NCI-H748 treated with DMSO at 0.1 percent for 48 hours (cell line): ENCODE measurements at regions not wholly inside any gene's neighbourhood (a gene's known extent, or its start where the extent isn't known, plus 50 kb on each side); places are given as distances from the start of the nearest gene placed in this dataset.
A peak's percentile ranks its signal among the peaks of the same experiment; 100 is the strongest.

Experiments used
- DNase-seq: peaks from one replicate; lab custom pipeline; 2025; lab: John Stamatoyannopoulos, UW

- no peak for DNase-seq
These were observed 181.2 kb downstream of the SPANXN4 start for GRCh38 chrX:143206966-143207365.

GRCh38 chrX:143171703-143172102, 146.0 kb downstream of the SPANXN4 start:
- no peak for DNase-seq

- no peak for DNase-seq
These were observed 140.1 kb downstream of the SPANXN4 start for GRCh38 chrX:143165778-143166177.

GRCh38 chrX:143139681-143140080, 114.0 kb downstream of the SPANXN4 start:
- DNase-seq: no peak

- DNase-seq: peak; percentile 96
These were observed 95.7 kb downstream of the SPANXN4 start for GRCh38 chrX:143121477-143121876.

- no peak for DNase-seq
These were observed 89.7 kb downstream of the SPANXN4 start for GRCh38 chrX:143115466-143115865.

GRCh38 chrX:143095816-143096215, 70.1 kb downstream of the SPANXN4 start:
- no peak for DNase-seq

GRCh38 chrX:143095321-143095720, 69.6 kb downstream of the SPANXN4 start:
- DNase-seq: no peak

- DNase-seq: no peak
These were observed 68.8 kb downstream of the SPANXN4 start for GRCh38 chrX:143094417-143095023.
